ENCODE measurements at regions not wholly inside any gene's neighbourhood (a gene's known extent, or its start where the extent isn't known, plus 50 kb on each side); places are given as distances from the start of the nearest gene placed in this dataset.

DNA sequence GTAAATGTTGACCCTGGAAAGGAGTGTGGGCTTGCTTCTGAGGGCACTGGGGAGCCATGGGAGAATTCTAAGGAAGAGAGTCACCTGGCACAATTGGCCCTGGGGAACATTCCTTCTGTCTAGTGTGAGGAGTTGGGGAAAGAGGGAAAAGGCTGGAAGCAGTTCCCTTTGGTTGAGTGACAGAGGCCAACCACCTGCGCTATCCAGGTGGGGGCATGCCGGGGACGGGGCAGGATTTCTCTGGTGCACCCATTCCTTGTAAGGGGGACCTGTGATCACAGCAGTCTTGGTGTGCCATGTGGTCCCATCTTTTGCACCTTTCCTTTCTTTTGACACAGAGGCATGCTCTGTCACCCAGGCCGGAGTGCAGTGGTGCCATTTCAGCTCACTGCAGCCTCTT is 92.1 kb upstream of the GRK3 start:
- TF ChIP-seq, protein P1, sequence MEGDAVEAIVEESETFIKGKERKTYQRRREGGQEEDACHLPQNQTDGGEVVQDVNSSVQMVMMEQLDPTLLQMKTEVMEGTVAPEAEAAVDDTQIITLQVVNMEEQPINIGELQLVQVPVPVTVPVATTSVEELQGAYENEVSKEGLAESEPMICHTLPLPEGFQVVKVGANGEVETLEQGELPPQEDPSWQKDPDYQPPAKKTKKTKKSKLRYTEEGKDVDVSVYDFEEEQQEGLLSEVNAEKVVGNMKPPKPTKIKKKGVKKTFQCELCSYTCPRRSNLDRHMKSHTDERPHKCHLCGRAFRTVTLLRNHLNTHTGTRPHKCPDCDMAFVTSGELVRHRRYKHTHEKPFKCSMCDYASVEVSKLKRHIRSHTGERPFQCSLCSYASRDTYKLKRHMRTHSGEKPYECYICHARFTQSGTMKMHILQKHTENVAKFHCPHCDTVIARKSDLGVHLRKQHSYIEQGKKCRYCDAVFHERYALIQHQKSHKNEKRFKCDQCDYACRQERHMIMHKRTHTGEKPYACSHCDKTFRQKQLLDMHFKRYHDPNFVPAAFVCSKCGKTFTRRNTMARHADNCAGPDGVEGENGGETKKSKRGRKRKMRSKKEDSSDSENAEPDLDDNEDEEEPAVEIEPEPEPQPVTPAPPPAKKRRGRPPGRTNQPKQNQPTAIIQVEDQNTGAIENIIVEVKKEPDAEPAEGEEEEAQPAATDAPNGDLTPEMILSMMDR (conservative IDR thresholded peaks at IDR 0.05; ENCODE audit: low read depth, low read length), result no peak
- TF ChIP-seq EZH2 (IDR thresholded peaks at IDR 0.05; ENCODE audit: low read length, unreplicated experiment), result no peak

Data from PC-3 (cell line).